ENCODE measurements at regions not wholly inside any gene's neighbourhood (a gene's known extent, or its start where the extent isn't known, plus 50 kb on each side); places are given as distances from the start of the nearest gene placed in this dataset.
"Not testable (repeated sequence)": the region's sequence is repeated elsewhere in the genome, so short reads cannot be mapped to it uniquely, and the experiment has no call there.

- no peak for DNase-seq
These were observed 327.9 kb downstream of the SQOR start for GRCh38 chr15:45962733-45963132.

GRCh38 chr15:45970542-45970941 is 335.7 kb downstream of the SQOR start:
- DNase-seq: no peak

GRCh38 chr15:45980366-45980765 is 345.5 kb downstream of the SQOR start:
- no peak for DNase-seq

- DNase-seq: no peak
These were observed 346.8 kb downstream of the SQOR start for GRCh38 chr15:45981625-45982024.

- DNase-seq: no peak
These were observed 357.0 kb downstream of the SQOR start for GRCh38 chr15:45991863-45992262.

- no peak for DNase-seq
These were observed 358.2 kb downstream of the SQOR start for GRCh38 chr15:45993072-45993471.

GRCh38 chr15:45993508-45993907 is 358.7 kb downstream of the SQOR start:
- no peak for DNase-seq

GRCh38 chr15:45995800-45996199 is 361.0 kb downstream of the SQOR start:
- DNase-seq: no peak

- DNase-seq: no peak
These were observed 379.7 kb downstream of the SQOR start for GRCh38 chr15:46014532-46014931.

GRCh38 chr15:46034755-46035154 is 399.9 kb downstream of the SQOR start:
- DNase-seq: no peak

GRCh38 chr15:46039703-46040102 is 404.9 kb downstream of the SQOR start:
- no peak for DNase-seq

GRCh38 chr15:46041905-46042304 is 407.1 kb downstream of the SQOR start:
- DNase-seq: no peak

- DNase-seq: no peak
These were observed 425.2 kb downstream of the SQOR start for GRCh38 chr15:46059921-46060594.

- DNase-seq: no peak
These were observed 426.2 kb downstream of the SQOR start for GRCh38 chr15:46061002-46061401.

GRCh38 chr15:46077220-46077619 is 442.4 kb downstream of the SQOR start:
- DNase-seq: no peak

- DNase-seq: no peak
These were observed 444.2 kb downstream of the SQOR start for GRCh38 chr15:46079046-46079445.

GRCh38 chr15:46080016-46080415 is 445.2 kb downstream of the SQOR start:
- no peak for DNase-seq

- no peak for DNase-seq
These were observed 453.9 kb downstream of the SQOR start for GRCh38 chr15:46088486-46089445.

- DNase-seq: no peak
These were observed 454.7 kb downstream of the SQOR start for GRCh38 chr15:46089467-46089935.

GRCh38 chr15:46091860-46092450 is 457.1 kb downstream of the SQOR start:
- no peak for DNase-seq

GRCh38 chr15:46098006-46098405 is 463.2 kb downstream of the SQOR start:
- DNase-seq: not testable (repeated sequence)

GRCh38 chr15:46110755-46111154 is 475.9 kb downstream of the SQOR start:
- no peak for DNase-seq

GRCh38 chr15:46111730-46112129 is 476.9 kb downstream of the SQOR start:
- no peak for DNase-seq

- no peak for DNase-seq
These were observed 482.2 kb downstream of the SQOR start for GRCh38 chr15:46117071-46117470.

Data from NCI-H1105 (cell line).